ENCODE measurements at regions not wholly inside any gene's neighbourhood (a gene's known extent, or its start where the extent isn't known, plus 50 kb on each side); places are given as distances from the start of the nearest gene placed in this dataset.

DNA sequence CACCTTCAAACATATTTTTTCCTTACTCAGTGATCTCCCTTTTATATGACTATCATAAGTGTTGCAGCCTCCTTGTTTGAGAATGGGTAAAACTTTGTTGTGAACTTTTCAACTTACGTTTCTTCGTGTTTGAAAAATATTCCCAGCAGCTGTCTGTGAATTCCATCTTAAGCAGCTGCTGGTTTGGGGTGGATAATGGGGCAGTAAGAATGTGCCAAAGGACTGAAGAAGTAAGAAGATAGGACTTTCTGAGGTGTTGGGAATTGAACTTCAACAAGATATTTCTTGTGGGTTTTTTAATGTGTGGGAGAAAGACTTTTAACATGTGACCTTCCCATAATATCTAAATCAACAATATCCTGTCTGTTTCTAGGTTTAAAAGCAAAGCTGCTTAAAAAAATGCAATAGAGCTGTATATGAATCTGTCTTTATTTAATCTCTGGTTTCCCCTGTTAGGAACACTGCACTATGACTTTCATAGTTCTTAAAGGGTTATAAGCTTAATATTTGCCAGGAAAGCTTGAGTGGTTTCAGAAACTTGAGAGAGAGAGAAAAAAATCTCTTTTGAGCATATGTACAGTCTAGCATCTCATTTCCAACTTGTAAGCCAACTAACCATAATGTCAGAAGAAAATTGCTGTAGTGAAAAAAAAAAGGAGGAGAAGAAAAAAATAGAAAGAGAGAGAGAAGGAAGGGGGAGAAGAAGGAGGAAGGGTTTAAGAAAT is 1659.2 kb upstream of the FLRT2 start:
- CTCF ChIA-PET, result no interaction called here

DNA sequence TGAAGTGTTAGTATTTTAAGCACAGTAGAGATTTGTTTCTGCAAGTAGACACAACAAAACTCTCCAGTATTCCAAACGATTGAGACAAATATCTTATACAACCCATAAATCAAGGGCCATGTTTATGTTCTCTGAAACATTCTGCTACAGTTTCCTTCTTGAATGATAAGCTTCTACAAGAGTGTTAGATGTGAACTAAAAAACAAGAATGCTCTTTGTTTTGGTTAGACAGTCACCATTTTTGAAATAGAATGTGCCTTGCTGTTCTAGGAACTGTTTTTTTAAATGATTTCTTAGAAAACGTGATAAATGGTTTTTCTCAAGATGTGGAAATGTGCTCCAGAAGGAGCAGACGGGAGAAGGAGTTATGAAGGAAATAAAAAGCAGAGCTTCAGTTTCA is 1656.3 kb upstream of the FLRT2 start:
- H3K27ac ChIP-seq (ENCODE audit: low read depth, low read length), result no peak overlapping the region
- ChIA-PET POLR2A (no interaction called here), CTCF (interaction anchor here (0.5 to 1.3 kb wide), 2 partner anchors 36 to 573 kb away, joined by 3 to 4 read pairs; no protein-coding TSS in a partner anchor)
- H3K27me3 ChIP-seq (ENCODE audit: control insufficient read depth, insufficient read depth, low read length), result no peaks in the 10 kb centered on the region
- TF ChIP-seq, protein P1, sequence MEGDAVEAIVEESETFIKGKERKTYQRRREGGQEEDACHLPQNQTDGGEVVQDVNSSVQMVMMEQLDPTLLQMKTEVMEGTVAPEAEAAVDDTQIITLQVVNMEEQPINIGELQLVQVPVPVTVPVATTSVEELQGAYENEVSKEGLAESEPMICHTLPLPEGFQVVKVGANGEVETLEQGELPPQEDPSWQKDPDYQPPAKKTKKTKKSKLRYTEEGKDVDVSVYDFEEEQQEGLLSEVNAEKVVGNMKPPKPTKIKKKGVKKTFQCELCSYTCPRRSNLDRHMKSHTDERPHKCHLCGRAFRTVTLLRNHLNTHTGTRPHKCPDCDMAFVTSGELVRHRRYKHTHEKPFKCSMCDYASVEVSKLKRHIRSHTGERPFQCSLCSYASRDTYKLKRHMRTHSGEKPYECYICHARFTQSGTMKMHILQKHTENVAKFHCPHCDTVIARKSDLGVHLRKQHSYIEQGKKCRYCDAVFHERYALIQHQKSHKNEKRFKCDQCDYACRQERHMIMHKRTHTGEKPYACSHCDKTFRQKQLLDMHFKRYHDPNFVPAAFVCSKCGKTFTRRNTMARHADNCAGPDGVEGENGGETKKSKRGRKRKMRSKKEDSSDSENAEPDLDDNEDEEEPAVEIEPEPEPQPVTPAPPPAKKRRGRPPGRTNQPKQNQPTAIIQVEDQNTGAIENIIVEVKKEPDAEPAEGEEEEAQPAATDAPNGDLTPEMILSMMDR (IDR thresholded peaks at IDR 0.05; ENCODE audit: low read depth, low read length), result no peak
- H3K4me3 ChIP-seq (ENCODE audit: low read depth, low read length), result no peak overlapping the region
- no peak for DNase-seq (ENCODE audit: low read depth, low spot score)
- H3K9me3 ChIP-seq (ENCODE audit: control insufficient read depth, insufficient read depth, low read length), result no peaks in the 10 kb centered on the region

More for the DNA sequence above, 1659.2 kb upstream of the FLRT2 start:
- no peaks in the 10 kb centered on the region for H3K27me3 ChIP-seq (ENCODE audit: control insufficient read depth, insufficient read depth, low read length)
- POLR2A ChIA-PET, result interaction anchor here (0.6 kb wide), 1 partner anchor 15 kb away, joined by 3 read pairs; no protein-coding TSS in a partner anchor
- no peak overlapping the region for H3K4me3 ChIP-seq (ENCODE audit: low read depth, low read length)
- TF ChIP-seq, protein P1 (IDR thresholded peaks at IDR 0.05; ENCODE audit: low read depth, low read length), result no peak
- no peak overlapping the region for H3K27ac ChIP-seq (ENCODE audit: low read depth, low read length)
- no peak for DNase-seq (ENCODE audit: low read depth, low spot score)
- H3K9me3 ChIP-seq (ENCODE audit: control insufficient read depth, insufficient read depth, low read length), result no peaks in the 10 kb centered on the region

DNA sequence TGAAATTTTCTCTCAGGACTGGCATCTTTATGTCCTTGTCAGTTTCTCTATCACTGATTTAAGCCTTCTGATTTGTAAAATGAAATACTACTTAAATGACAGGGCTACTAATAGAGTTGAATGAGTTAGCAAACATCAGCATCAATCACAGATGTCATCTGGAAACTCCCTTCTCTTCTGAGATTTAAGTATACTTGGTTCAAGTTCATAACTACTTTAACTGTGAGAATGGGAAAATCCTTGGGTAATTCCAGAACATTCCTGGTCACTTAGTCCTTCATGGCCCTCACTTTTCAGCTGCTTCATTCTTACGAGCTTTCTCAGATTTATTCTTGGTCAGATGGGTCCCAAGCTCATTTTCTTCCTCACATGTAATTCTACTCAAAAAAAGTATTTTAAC is 1655.3 kb upstream of the FLRT2 start:
- POLR2A ChIA-PET, result no interaction called here
- H3K27ac ChIP-seq (ENCODE audit: low read depth, low read length), result no peak overlapping the region
- DNase-seq (ENCODE audit: low read depth, low spot score), result no peak
- H3K4me3 ChIP-seq (ENCODE audit: low read depth, low read length), result no peak overlapping the region
- H3K27me3 ChIP-seq (ENCODE audit: control insufficient read depth, insufficient read depth, low read length), result no peaks in the 10 kb centered on the region
- CTCF ChIA-PET, result interaction anchor here (1.3 kb wide), 1 partner anchor 574 kb away, joined by 4 read pairs; no protein-coding TSS in a partner anchor
- no peaks in the 10 kb centered on the region for H3K9me3 ChIP-seq (ENCODE audit: control insufficient read depth, insufficient read depth, low read length)
- TF ChIP-seq, protein P1 (IDR thresholded peaks at IDR 0.05; ENCODE audit: low read depth, low read length), result no peak

- TF ChIP-seq, protein P1 (IDR thresholded peaks at IDR 0.05; ENCODE audit: low read depth, low read length), result no peak
- CTCF ChIA-PET, result no interaction called here
- Histone ChIP-seq H3K9me3 (ENCODE audit: control insufficient read depth, insufficient read depth, low read length) (no peaks in the 10 kb centered on the region), H3K27me3 (ENCODE audit: control insufficient read depth, insufficient read depth, low read length) (no peaks in the 10 kb centered on the region), H3K4me3 (ENCODE audit: low read depth, low read length) (no peak overlapping the region), H3K27ac (ENCODE audit: low read depth, low read length) (no peak overlapping the region)
- DNase-seq (ENCODE audit: low read depth, low spot score), result no peak
- POLR2A ChIA-PET, result no interaction called here
These were observed 1646.2 kb upstream of the FLRT2 start for GRCh38 chr14:83883732-83884131.

DNA sequence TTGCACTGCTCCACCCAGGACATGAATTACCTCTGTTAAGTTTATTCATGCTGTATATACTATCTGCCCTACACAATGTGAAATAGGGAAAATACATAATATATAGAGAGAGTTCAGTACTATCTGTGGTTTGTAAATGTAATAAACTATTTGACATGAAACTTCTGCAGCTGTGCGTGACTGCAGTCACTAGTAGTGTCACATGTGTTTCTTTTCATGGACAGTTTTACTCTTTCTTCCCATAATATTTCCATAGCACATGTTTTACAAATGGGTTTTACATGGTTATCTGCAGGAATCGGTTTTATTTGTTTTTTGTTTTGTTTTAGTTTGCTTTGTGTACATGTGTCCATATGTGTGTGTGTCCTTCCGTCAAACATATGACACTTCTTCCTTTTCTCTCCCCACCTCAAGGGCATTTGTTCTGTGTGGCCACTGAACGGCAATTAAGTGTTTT is 1644.1 kb upstream of the FLRT2 start:
- no peaks in the 10 kb centered on the region for H3K27me3 ChIP-seq (ENCODE audit: control insufficient read depth, insufficient read depth, low read length)
- no peak overlapping the region for H3K4me3 ChIP-seq (ENCODE audit: low read depth, low read length)
- CTCF ChIA-PET, result no interaction called here
- no peak for DNase-seq (ENCODE audit: low read depth, low spot score)
- H3K27ac ChIP-seq (ENCODE audit: low read depth, low read length), result no peak overlapping the region
- no peaks in the 10 kb centered on the region for H3K9me3 ChIP-seq (ENCODE audit: control insufficient read depth, insufficient read depth, low read length)
- TF ChIP-seq, protein P1 (IDR thresholded peaks at IDR 0.05; ENCODE audit: low read depth, low read length), result no peak
- POLR2A ChIA-PET, result no interaction called here
